PC-3 (cell line): ENCODE measurements at regions not wholly inside any gene's neighbourhood (a gene's known extent, or its start where the extent isn't known, plus 50 kb on each side); places are given as distances from the start of the nearest gene placed in this dataset.

Experiments
- ATAC-seq: fragments of 200-7000 bp; cut with Tn5 transposase; 2 replicates; pipeline ENCODE4 v1.9.1; 2020; ENCODE audit warnings: mild to moderate bottlenecking, moderate library complexity
- BruUV-seq: library from RNA; stranded (reverse); fragments of 400-500 nt; replicated peaks from 2 replicates; lab custom pipeline; 2021; lab: Mats Ljungman, UMichigan
- CTCF ChIA-PET: fragments of 300-600 bp; sonication (Branson Sonifier 250); formaldehyde crosslinking; loops from one replicate; lab custom pipeline; 2022; ENCODE audit warnings: antibody characterized with exemption; lab: Charles Lee
- POLR2A ChIA-PET: fragments of 300-600 bp; sonication (Branson Sonifier 250); formaldehyde crosslinking; loops from one replicate; lab custom pipeline; 2022; ENCODE audit warnings: antibody characterized with exemption; ENCODE audit not compliant: unreplicated experiment; lab: Charles Lee
- DNase-seq: peaks from one replicate; pipeline ENCODE4 v3.0.0-alpha.2; 2015
- H2AFZ ChIP-seq: fragments of 300-600 bp; sonication (generic); 2 replicates; pipeline ENCODE4 v1.6.0; 2016; ENCODE audit warnings: antibody characterized with exemption, low read length
- H3F3A ChIP-seq: fragments of 300-600 bp; sonication (generic); one replicate; pipeline ENCODE4 v1.6.0; 2017; ENCODE audit warnings: antibody characterized with exemption, low read length, control low read depth, mild to moderate bottlenecking; ENCODE audit not compliant: unreplicated experiment
- H3K27ac ChIP-seq: fragments of 300-600 bp; sonication (generic); 2 replicates; pipeline ENCODE4 v1.5.1; 2016; ENCODE audit warnings: mild to moderate bottlenecking, low read length
- H3K27me3 ChIP-seq: fragments of 300-600 bp; sonication (generic); 2 replicates; pipeline ENCODE4 v1.6.1; 2016; ENCODE audit warnings: low read length, mixed read lengths
- H3K36me3 ChIP-seq: fragments of 300-600 bp; sonication (generic); 2 replicates; pipeline ENCODE4 v1.6.1; 2016; ENCODE audit warnings: low read depth, mixed run types, low read length, mixed read lengths
- H3K4me1 ChIP-seq: fragments of 300-600 bp; sonication (generic); 2 replicates; pipeline ENCODE4 v1.5.1; 2016; ENCODE audit warnings: low read length; ENCODE audit not compliant: insufficient read depth
- H3K4me2 ChIP-seq: fragments of 300-600 bp; sonication (generic); 2 replicates; pipeline ENCODE4 v1.6.0; 2016; ENCODE audit warnings: low read length
- H3K4me3 ChIP-seq: fragments of 300-600 bp; sonication (generic); 2 replicates; pipeline ENCODE4 v1.5.1; 2016; ENCODE audit warnings: mild to moderate bottlenecking, low read length, mixed read lengths
- H3K79me2 ChIP-seq: fragments of 300-600 bp; sonication (generic); 2 replicates; pipeline ENCODE4 v1.6.1; 2017; ENCODE audit warnings: low read length, mixed read lengths
- H3K9ac ChIP-seq: fragments of 300-600 bp; sonication (generic); 2 replicates; pipeline ENCODE4 v1.6.0; 2016; ENCODE audit warnings: mild to moderate bottlenecking, low read length
- H3K9me2 ChIP-seq: fragments of 300-600 bp; sonication (generic); replicated peaks from 2 replicates; pipeline ENCODE4 v1.6.1; 2016; ENCODE audit warnings: mixed run types, low read length, mixed read lengths
- H3K9me3 ChIP-seq: fragments of 300-600 bp; sonication (generic); 2 replicates; pipeline ENCODE4 v1.6.1; 2016; ENCODE audit warnings: low read length, mixed read lengths
- H4K20me1 ChIP-seq: fragments of 300-600 bp; sonication (generic); 2 replicates; pipeline ENCODE4 v1.6.1; 2016; ENCODE audit warnings: low read length, mixed read lengths
- CTCF ChIP-seq: fragments of 300-600 bp; sonication (generic); conservative IDR thresholded peaks from 2 replicates; pipeline ENCODE4 v1.5.1; 2017; ENCODE audit warnings: antibody characterized with exemption, low read depth, mild to moderate bottlenecking, low read length
- EZH2 ChIP-seq: fragments of 300-600 bp; sonication (generic); IDR thresholded peaks from one replicate; pipeline ENCODE4 v1.6.1; 2017; ENCODE audit warnings: antibody characterized with exemption, mild to moderate bottlenecking, low read length; ENCODE audit not compliant: unreplicated experiment
- EZH2phosphoT487 ChIP-seq: fragments of 300-600 bp; sonication (generic); IDR thresholded peaks from 2 replicates; pipeline ENCODE4 v1.6.1; 2018; ENCODE audit warnings: mild to moderate bottlenecking, antibody characterized with exemption, low read length, borderline replicate concordance
- intact Hi-C: fragments of 100-400 bp; cut with micrococcal nuclease; formaldehyde crosslinking; loops from 2 replicates; pipeline ENCODE4 v1.9.0; 2023

GRCh38 chr9:134546246-134546731 lies 95.3 kb upstream of the COL5A1 start:
- Histone ChIP-seq H3K4me2 (no peak overlapping the region), H3K9ac (no peak overlapping the region), H3K4me1 (peaks cover under 1% of the 10 kb centered on the region; the same call in 1 of the 2 replicates), H2AFZ (no peak overlapping the region), H3K9me3 (no peaks in the 10 kb centered on the region), H3K27ac (no peak overlapping the region), H3K79me2 (no peaks in the 10 kb centered on the region), H3K27me3 (no peaks in the 10 kb centered on the region), H3K36me3 (no peaks in the 10 kb centered on the region), H4K20me1 (no peaks in the 10 kb centered on the region), H3K4me3 (no peak overlapping the region), H3K9me2 (no peaks in the 10 kb centered on the region), H3F3A (no peaks in the 10 kb centered on the region)
- no TSS peak for BruUV-seq
- ATAC-seq (no peak), DNase-seq (no peak)
- intact Hi-C loops = no loop called here
- ChIA-PET CTCF (no interaction called here), POLR2A (no interaction called here)
- TF ChIP-seq CTCF (no peak), EZH2phosphoT487 (no peak), EZH2 (no peak)

GRCh38 chr9:134546746-134547145 lies 94.9 kb upstream of the COL5A1 start:
- ATAC-seq = no peak
- intact Hi-C loops = no loop called here
- no peak overlapping the region for H3K4me2 ChIP-seq
- no peaks in the 10 kb centered on the region for H3K36me3 ChIP-seq
- no peak overlapping the region for H2AFZ ChIP-seq
- H3K9ac ChIP-seq = no peak overlapping the region
- H3K27me3 ChIP-seq = no peaks in the 10 kb centered on the region
- no peaks in the 10 kb centered on the region for H3K79me2 ChIP-seq
- H3K4me3 ChIP-seq = no peak overlapping the region
- TF ChIP-seq CTCF (no peak), EZH2phosphoT487 (no peak), EZH2 (no peak)
- ChIA-PET POLR2A (no interaction called here), CTCF (no interaction called here)
- no peaks in the 10 kb centered on the region for H4K20me1 ChIP-seq
- peaks cover 5% of the 10 kb centered on the region for H3K4me1 ChIP-seq
- no TSS peak for BruUV-seq
- H3K9me2 ChIP-seq = no peaks in the 10 kb centered on the region
- no peak for DNase-seq
- no peaks in the 10 kb centered on the region for H3F3A ChIP-seq
- no peaks in the 10 kb centered on the region for H3K9me3 ChIP-seq
- no peak overlapping the region for H3K27ac ChIP-seq

- H3K4me1 ChIP-seq = peaks cover 12% of the 10 kb centered on the region
- no peak overlapping the region for H3K4me3 ChIP-seq
- no peak for TF ChIP-seq EZH2
- no peak for TF ChIP-seq CTCF
- no peak for TF ChIP-seq EZH2phosphoT487
- no peak overlapping the region for H3K4me2 ChIP-seq
- H2AFZ ChIP-seq = no peak overlapping the region
- no peak overlapping the region for H3K9ac ChIP-seq
- no peaks in the 10 kb centered on the region for H3K27me3 ChIP-seq
- DNase-seq (no peak), ATAC-seq (no peak)
- H3K9me2 ChIP-seq = no peaks in the 10 kb centered on the region
- intact Hi-C loops = no loop called here
- no peaks in the 10 kb centered on the region for H3K79me2 ChIP-seq
- BruUV-seq = no TSS peak
- H3F3A ChIP-seq = no peaks in the 10 kb centered on the region
- H3K36me3 ChIP-seq = no peaks in the 10 kb centered on the region
- H4K20me1 ChIP-seq = no peaks in the 10 kb centered on the region
- ChIA-PET POLR2A (no interaction called here), CTCF (no interaction called here)
- no peak overlapping the region for H3K27ac ChIP-seq
- no peaks in the 10 kb centered on the region for H3K9me3 ChIP-seq
These were observed 94.2 kb upstream of the COL5A1 start for GRCh38 chr9:134547161-134548100.
